A549 (cell line): ENCODE measurements at regions not wholly inside any gene's neighbourhood (a gene's known extent, or its start where the extent isn't known, plus 50 kb on each side); places are given as distances from the start of the nearest gene placed in this dataset.

Experiments used
- ATAC-seq, 2 experiments: fragments of 200-7000 bp in 1 of 2; fragments of >200 bp in 1 of 2; cut with Nextera tagmentation in 1 of 2; cut with Tn5 transposase in 1 of 2; 3 replicates each; pipeline versions ENCODE4 v1.8.0 to v1.9.1; 2018 to 2020; ENCODE audit warnings: mild to moderate bottlenecking in 1 of 2, moderate library complexity in 1 of 2
- CTCF ChIA-PET: fragments of 300-600 bp; sonication (Branson Sonifier 250); formaldehyde crosslinking; extraction: SDS; loops from one replicate; lab custom pipeline; 2021; ENCODE audit warnings: antibody characterized with exemption, inconsistent platforms; lab: Yijun Ruan, JAX
- POLR2A ChIA-PET: fragments of 350-600 bp; formaldehyde crosslinking; extraction: SDS; loops from one replicate; lab custom pipeline; 2021; ENCODE audit warnings: antibody characterized with exemption, inconsistent platforms; lab: Yijun Ruan, JAX
- DNase-seq, 2 experiments: peaks; one replicate each; pipeline versions ENCODE4 v3.0.0 to v3.0.0-alpha.2; 2011 to 2016; ENCODE audit warnings: low read depth in 1 of 2, low spot score in 1 of 2
- FAIRE-seq: peaks from 2 replicates; lab custom pipeline; 2011; peaks lifted over from hg19 to GRCh38; lab: Jason Lieb, UNC
- H3K27ac ChIP-seq, 2 experiments: fragments of >200 bp; sonication (Bioruptor Twin); formaldehyde crosslinking; 3 replicates each; pipeline ENCODE4 v1.5.1; 2016 to 2017
- H3K4me1 ChIP-seq: fragments of >200 bp; sonication (Bioruptor Twin); formaldehyde crosslinking; 3 replicates; pipeline ENCODE4 v1.6.1; 2016
- H3K4me2 ChIP-seq: fragments of >200 bp; sonication (Bioruptor Twin); formaldehyde crosslinking; 3 replicates; pipeline ENCODE4 v1.6.1; 2016
- H3K4me3 ChIP-seq: fragments of >200 bp; sonication (Bioruptor Twin); formaldehyde crosslinking; 3 replicates; pipeline ENCODE4 v1.5.1; 2016
- H3K9me3 ChIP-seq: fragments of >200 bp; sonication (Bioruptor Twin); formaldehyde crosslinking; 3 replicates; pipeline ENCODE4 v1.6.1; 2016
- ATOH8 ChIP-seq: fragments of 250-450 bp; sonication (Bioruptor Pico); IDR thresholded peaks from 2 replicates; pipeline ENCODE4 v1.5.0; 2020; ENCODE audit warnings: low read depth, mild to moderate bottlenecking, moderate library complexity
- BHLHE40 ChIP-seq: IDR thresholded peaks from 2 replicates; pipeline ENCODE4 v1.6.1; 2012; ENCODE audit warnings: low read depth, low read length, inconsistent platforms
- CBX2 ChIP-seq: fragments of 200-600 bp; sonication (generic); IDR thresholded peaks from 2 replicates; pipeline ENCODE4 v1.6.1; 2016; ENCODE audit warnings: low read depth, mild to moderate bottlenecking, borderline replicate concordance
- CEBPB ChIP-seq, 2 experiments: fragments of >200 bp in 1 of 2; sonication (Bioruptor Twin) in 1 of 2; formaldehyde crosslinking in 1 of 2; IDR thresholded peaks; 2 replicates each; pipeline ENCODE4 v1.6.1; 2012 to 2016
- CHD2 ChIP-seq: fragments of 150-350 bp; IDR thresholded peaks from 2 replicates; pipeline ENCODE4 v1.6.1; 2014; ENCODE audit warnings: low read length; ENCODE audit not compliant: partially characterized antibody
- EHMT2 ChIP-seq: fragments of 200-600 bp; sonication (generic); IDR thresholded peaks from 2 replicates; pipeline ENCODE4 v1.6.1; 2016; ENCODE audit warnings: antibody characterized with exemption, low read depth, mild to moderate bottlenecking, moderate library complexity
- EP300 ChIP-seq, 2 experiments: fragments of >200 bp; sonication (Bioruptor Twin); formaldehyde crosslinking; IDR thresholded peaks; 2 replicates in 1 of 2; 3 replicates in 1 of 2; pipeline ENCODE4 v1.6.1; 2016 to 2017
- FOSB ChIP-seq: fragments of 250-450 bp; sonication (Bioruptor Pico); IDR thresholded peaks from 2 replicates; pipeline ENCODE4 v1.5.0; 2020; ENCODE audit warnings: mild to moderate bottlenecking, moderate library complexity
- FOSL2 ChIP-seq, 2 experiments: fragments of 450-650 bp in 1 of 2; fragments of >200 bp in 1 of 2; sonication (Bioruptor Twin) in 1 of 2; formaldehyde crosslinking; IDR thresholded peaks; 2 replicates each; pipeline versions ENCODE4 v1.5.0 to v1.6.1; 2016 to 2020; ENCODE audit warnings: mild to moderate bottlenecking in 1 of 2, moderate library complexity in 1 of 2
- JUN ChIP-seq, 2 experiments: fragments of >200 bp; sonication (Bioruptor Twin); formaldehyde crosslinking; IDR thresholded peaks; 2 replicates in 1 of 2; 3 replicates in 1 of 2; pipeline ENCODE4 v1.6.1; 2016 to 2017
- JUNB ChIP-seq: fragments of >200 bp; sonication (Bioruptor Twin); formaldehyde crosslinking; IDR thresholded peaks from 2 replicates; pipeline ENCODE4 v1.6.1; 2016
- NPAS2 ChIP-seq: fragments of 250-450 bp; sonication (Bioruptor Pico); IDR thresholded peaks from 2 replicates; pipeline ENCODE4 v1.8.0; 2022; ENCODE audit warnings: mild to moderate bottlenecking, moderate library complexity, borderline replicate concordance
- PHF8 ChIP-seq: fragments of 200-600 bp; sonication (generic); IDR thresholded peaks from 2 replicates; pipeline ENCODE4 v1.6.1; 2016; ENCODE audit warnings: low read depth, mild to moderate bottlenecking, antibody characterized with exemption, moderate library complexity, borderline replicate concordance
- RCOR1 ChIP-seq: fragments of 150-350 bp; IDR thresholded peaks from 2 replicates; pipeline ENCODE4 v1.6.1; 2014; ENCODE audit warnings: antibody characterized with exemption, low read length, low read depth
- RNF2 ChIP-seq: fragments of 200-600 bp; sonication (generic); IDR thresholded peaks from 2 replicates; pipeline ENCODE4 v1.6.1; 2016; ENCODE audit warnings: low read depth, mild to moderate bottlenecking, antibody characterized with exemption, moderate library complexity, borderline replicate concordance
- WGBS: methylation state at CpG from one replicate; pipeline ENCODE4 v1.1.6; 2017; ENCODE audit errors: missing lambda C conversion rate; 5-methylcytosine and 5-hydroxymethylcytosine counted together
- TF ChIP-seq, protein P1 (sequence below): IDR thresholded peaks from 2 replicates; pipeline ENCODE4 v1.6.1; 2012
- TF ChIP-seq, protein P2 (sequence below): IDR thresholded peaks from 2 replicates; pipeline ENCODE4 v1.6.1; 2012; ENCODE audit warnings: low read depth, borderline replicate concordance
- TF ChIP-seq, protein P3 (sequence below): fragments of >200 bp; sonication (Bioruptor Twin); formaldehyde crosslinking; IDR thresholded peaks from 2 replicates; pipeline ENCODE4 v1.6.1; 2016

DNA sequence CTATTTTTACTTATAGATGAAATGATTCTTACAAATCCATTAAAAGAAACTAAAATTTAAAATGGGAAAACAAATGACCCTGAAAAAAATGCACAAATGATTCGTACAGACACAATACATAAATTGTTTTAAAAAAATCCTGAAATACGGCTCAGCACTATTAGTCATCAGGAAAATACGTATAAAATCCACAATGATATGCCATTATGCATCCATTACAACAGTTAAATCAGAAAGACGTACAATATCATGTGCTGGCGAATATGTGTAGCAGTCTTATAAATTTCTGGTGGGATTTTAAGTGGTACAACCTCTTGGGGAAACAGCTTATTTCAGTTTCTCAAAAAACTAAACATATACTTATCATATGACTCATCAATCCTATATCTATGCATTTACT lies 600.1 kb upstream of the STEAP1 start:
- ATAC-seq (no peak), DNase-seq (no peak), FAIRE-seq (no peak)
- Histone ChIP-seq H3K4me1 (no peaks in the 10 kb centered on the region), H3K9me3 (no peaks in the 10 kb centered on the region), H3K4me2 (no peak overlapping the region), H3K4me3 (no peak overlapping the region), H3K27ac (no peak overlapping the region)
- 0% methylated on average over 5 of the region's 5 CpGs for WGBS
- CTCF ChIA-PET = no interaction called here
- TF ChIP-seq FOSL2 (IDR thresholded peaks at IDR 0.05) (no peak), FOSL2 (CRISPR knock-in tag; IDR thresholded peaks at IDR 0.05) (0 out of 2 replicates have a peak, but pooled peaks have one; percentile 19), EP300 (IDR thresholded peaks at IDR 0.05) (no peak)
- POLR2A ChIA-PET = no interaction called here

GRCh38 chr7:89559596-89559995 lies 594.7 kb upstream of the STEAP1 start:
- TF ChIP-seq CBX2 = no peak
- no peak for TF ChIP-seq CEBPB (IDR thresholded peaks at IDR 0.05)
- no peak for TF ChIP-seq JUNB
- TF ChIP-seq RCOR1 = no peak
- no peak for TF ChIP-seq ATOH8 (CRISPR knock-in tag)
- no peak for TF ChIP-seq EHMT2
- no peak for TF ChIP-seq BHLHE40
- TF ChIP-seq, protein P1, sequence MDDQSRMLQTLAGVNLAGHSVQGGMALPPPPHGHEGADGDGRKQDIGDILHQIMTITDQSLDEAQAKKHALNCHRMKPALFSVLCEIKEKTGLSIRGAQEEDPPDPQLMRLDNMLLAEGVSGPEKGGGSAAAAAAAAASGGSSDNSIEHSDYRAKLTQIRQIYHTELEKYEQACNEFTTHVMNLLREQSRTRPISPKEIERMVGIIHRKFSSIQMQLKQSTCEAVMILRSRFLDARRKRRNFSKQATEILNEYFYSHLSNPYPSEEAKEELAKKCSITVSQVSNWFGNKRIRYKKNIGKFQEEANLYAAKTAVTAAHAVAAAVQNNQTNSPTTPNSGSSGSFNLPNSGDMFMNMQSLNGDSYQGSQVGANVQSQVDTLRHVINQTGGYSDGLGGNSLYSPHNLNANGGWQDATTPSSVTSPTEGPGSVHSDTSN = no peak
- TF ChIP-seq RNF2 = no peak
- TF ChIP-seq PHF8 = no peak
- no peak for TF ChIP-seq JUN (IDR thresholded peaks at IDR 0.05)
- no peak for TF ChIP-seq CHD2
- TF ChIP-seq, all 56 proteins: peak for 0
- no peaks in the 10 kb centered on the region for H3K9me3 ChIP-seq
- H3K4me3 ChIP-seq = no peak overlapping the region
- no peak for ATAC-seq
- no peak for DNase-seq
- FAIRE-seq = no peak
- ChIA-PET POLR2A (no interaction called here), CTCF (no interaction called here)
- 3% methylated on average over 3 of the region's 3 CpGs for WGBS
- no peak overlapping the region for H3K4me2 ChIP-seq
- no peaks in the 10 kb centered on the region for H3K4me1 ChIP-seq
- H3K27ac ChIP-seq = no peak overlapping the region

DNA sequence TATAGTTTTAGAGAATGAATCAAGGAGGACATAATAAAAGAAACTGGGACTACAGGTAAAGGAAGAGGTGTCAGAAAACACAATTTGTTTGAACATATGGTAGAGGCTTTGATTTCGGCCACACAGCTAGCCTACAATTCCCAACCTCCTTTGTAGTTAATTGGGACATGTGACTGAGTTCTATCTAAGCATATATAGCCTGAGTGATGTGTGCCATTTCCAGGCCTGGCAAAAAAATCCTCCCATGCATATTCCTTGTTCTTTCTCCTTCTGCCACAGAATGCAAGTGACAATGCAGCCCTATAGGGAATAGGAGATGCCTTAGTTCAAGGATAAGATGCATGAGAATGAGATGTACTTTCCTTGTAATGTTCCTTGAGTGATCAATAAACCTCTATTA lies 590.7 kb upstream of the STEAP1 start:
- no peak overlapping the region for H3K4me3 ChIP-seq
- no peak for ATAC-seq
- WGBS = 0% methylated on average over 1 of the region's 1 CpG
- no peak for DNase-seq
- no peaks in the 10 kb centered on the region for H3K9me3 ChIP-seq
- FAIRE-seq = no peak
- H3K27ac ChIP-seq = no peak overlapping the region
- no peak overlapping the region for H3K4me2 ChIP-seq
- TF ChIP-seq EP300 (IDR thresholded peaks at IDR 0.05) = no peak
- TF ChIP-seq, protein P2, sequence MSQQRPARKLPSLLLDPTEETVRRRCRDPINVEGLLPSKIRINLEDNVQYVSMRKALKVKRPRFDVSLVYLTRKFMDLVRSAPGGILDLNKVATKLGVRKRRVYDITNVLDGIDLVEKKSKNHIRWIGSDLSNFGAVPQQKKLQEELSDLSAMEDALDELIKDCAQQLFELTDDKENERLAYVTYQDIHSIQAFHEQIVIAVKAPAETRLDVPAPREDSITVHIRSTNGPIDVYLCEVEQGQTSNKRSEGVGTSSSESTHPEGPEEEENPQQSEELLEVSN = no peak
- TF ChIP-seq CEBPB (IDR thresholded peaks at IDR 0.05) = no peak
- TF ChIP-seq FOSB (CRISPR knock-in tag) = no peak
- TF ChIP-seq NPAS2 (CRISPR knock-in tag) = no peak
- POLR2A ChIA-PET = no interaction called here
- H3K4me1 ChIP-seq = no peaks in the 10 kb centered on the region
- CTCF ChIA-PET = no interaction called here

DNA sequence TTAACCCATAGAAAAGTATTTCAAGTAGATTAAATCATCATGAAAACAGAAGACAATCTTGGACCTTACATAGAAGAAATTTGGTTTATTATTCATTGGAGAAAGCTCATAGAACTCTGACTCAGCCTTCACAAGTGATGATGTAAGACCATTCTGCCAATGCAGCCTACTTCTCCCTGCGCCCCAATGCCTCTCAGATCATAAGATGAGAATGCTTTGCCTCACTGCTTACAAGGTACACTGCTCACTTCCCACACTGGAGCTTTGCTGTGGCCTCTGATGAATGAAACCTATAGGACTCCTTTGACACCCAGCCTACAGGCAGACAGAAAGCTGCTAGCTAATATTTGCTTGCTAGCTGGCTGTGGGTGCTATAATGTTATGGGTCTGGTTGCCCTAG lies 569.4 kb upstream of the STEAP1 start:
- TF ChIP-seq RCOR1 = no peak
- TF ChIP-seq, protein P3, sequence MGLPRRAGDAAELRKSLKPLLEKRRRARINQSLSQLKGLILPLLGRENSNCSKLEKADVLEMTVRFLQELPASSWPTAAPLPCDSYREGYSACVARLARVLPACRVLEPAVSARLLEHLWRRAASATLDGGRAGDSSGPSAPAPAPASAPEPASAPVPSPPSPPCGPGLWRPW = no peak
- no peak for TF ChIP-seq FOSL2 (IDR thresholded peaks at IDR 0.05)
- TF ChIP-seq FOSL2 (CRISPR knock-in tag; IDR thresholded peaks at IDR 0.05) = no peak
- H3K4me3 ChIP-seq = no peak overlapping the region
- ATAC-seq = no peak
- no peak overlapping the region for H3K27ac ChIP-seq
- WGBS = 0% methylated on average over 1 of the region's 1 CpG
- DNase-seq = no peak
- ChIA-PET CTCF (no interaction called here), POLR2A (no interaction called here)
- no peaks in the 10 kb centered on the region for H3K4me1 ChIP-seq
- no peak for FAIRE-seq
- H3K4me2 ChIP-seq = no peak overlapping the region
- H3K9me3 ChIP-seq = no peaks in the 10 kb centered on the region
